GM23338 (cell line): ENCODE measurements at regions not wholly inside any gene's neighbourhood (a gene's known extent, or its start where the extent isn't known, plus 50 kb on each side); places are given as distances from the start of the nearest gene placed in this dataset.

Source experiments
- ATAC-seq: fragments of 200-7000 bp; cut with Tn5 transposase; 3 replicates; pipeline ENCODE4 v1.9.1; 2020
- DNase-seq: peaks from one replicate; pipeline ENCODE4 v3.0.0-alpha.2; 2015; ENCODE audit warnings: low spot score
- H2AFZ ChIP-seq: fragments of 200-600 bp; sonication (generic); 2 replicates; pipeline ENCODE4 v1.8.0; 2016; ENCODE audit warnings: antibody characterized with exemption, mild to moderate bottlenecking, moderate library complexity
- H3F3A ChIP-seq: fragments of 200-600 bp; sonication (generic); replicated peaks from 2 replicates; pipeline ENCODE4 v1.8.0; 2017; ENCODE audit warnings: antibody characterized with exemption, mixed run types, low read depth
- H3K27ac ChIP-seq: fragments of 200-600 bp; sonication (generic); 2 replicates; pipeline ENCODE4 v1.6.1; 2016; ENCODE audit warnings: low read depth
- H3K27me3 ChIP-seq: fragments of 200-600 bp; sonication (generic); 2 replicates; pipeline ENCODE4 v1.8.0; 2016; ENCODE audit warnings: mild to moderate bottlenecking, mixed run types, moderate library complexity; ENCODE audit not compliant: insufficient read depth
- H3K36me3 ChIP-seq: fragments of 200-600 bp; sonication (generic); 2 replicates; pipeline ENCODE4 v1.8.0; 2016; ENCODE audit warnings: mild to moderate bottlenecking; ENCODE audit not compliant: insufficient read depth
- H3K4me1 ChIP-seq: fragments of 200-600 bp; sonication (generic); 2 replicates; pipeline ENCODE4 v1.8.0; 2016; ENCODE audit warnings: mild to moderate bottlenecking, moderate library complexity; ENCODE audit not compliant: insufficient read depth
- H3K4me2 ChIP-seq: fragments of 200-600 bp; sonication (generic); 2 replicates; pipeline ENCODE4 v1.7.1; 2017; ENCODE audit warnings: mixed run types
- H3K4me3 ChIP-seq: fragments of 200-600 bp; sonication (generic); 2 replicates; pipeline ENCODE4 v1.6.1; 2016; ENCODE audit warnings: mixed run types
- H3K79me2 ChIP-seq: fragments of 200-600 bp; sonication (generic); replicated peaks from 2 replicates; pipeline ENCODE4 v1.8.0; 2017; ENCODE audit warnings: mild to moderate bottlenecking; ENCODE audit not compliant: insufficient read depth
- H3K9me2 ChIP-seq: fragments of 200-600 bp; sonication (generic); 2 replicates; pipeline ENCODE4 v1.8.0; 2017; ENCODE audit not compliant: insufficient read depth
- H4K20me1 ChIP-seq: fragments of 200-600 bp; sonication (generic); replicated peaks from 2 replicates; pipeline ENCODE4 v1.8.0; 2017; ENCODE audit warnings: mild to moderate bottlenecking; ENCODE audit not compliant: insufficient read depth
- H3K27ac Mint-ChIP-seq: 2 replicates; pipeline ENCODE4 v1.8.0; 2020; ENCODE audit warnings: inconsistent platforms, mild to moderate bottlenecking, moderate library complexity, mixed read lengths
- H3K27me3 Mint-ChIP-seq: 3 replicates; pipeline ENCODE4 v1.8.0; 2022; ENCODE audit warnings: low read depth, mild to moderate bottlenecking, moderate library complexity, mixed read lengths, inconsistent platforms; ENCODE audit not compliant: insufficient read depth, poor library complexity
- H3K36me3 Mint-ChIP-seq: 3 replicates; pipeline ENCODE4 v1.8.0; 2021; ENCODE audit warnings: low read depth, mild to moderate bottlenecking, inconsistent platforms, moderate library complexity, mixed read lengths
- H3K4me1 Mint-ChIP-seq: 3 replicates; pipeline ENCODE4 v1.8.0; 2020; ENCODE audit warnings: mild to moderate bottlenecking, inconsistent platforms, mixed read lengths
- H3K4me3 Mint-ChIP-seq: 3 replicates; pipeline ENCODE4 v1.8.0; 2021; ENCODE audit warnings: moderate library complexity, mild to moderate bottlenecking, inconsistent platforms, mixed read lengths
- H3K9me3 Mint-ChIP-seq: 3 replicates; pipeline ENCODE4 v1.8.0; 2020; ENCODE audit warnings: moderate library complexity, mild to moderate bottlenecking, inconsistent platforms, mixed read lengths
- CREB1 ChIP-seq: fragments of 250-450 bp; sonication (Bioruptor Pico); IDR thresholded peaks from 2 replicates; pipeline ENCODE4 v1.5.0; 2020; ENCODE audit warnings: low read depth, mild to moderate bottlenecking, moderate library complexity
- EZH2 ChIP-seq: fragments of 200-600 bp; sonication (generic); IDR thresholded peaks from one replicate; pipeline ENCODE4 v1.8.0; 2017; ENCODE audit warnings: antibody characterized with exemption, mild to moderate bottlenecking, low read depth; ENCODE audit not compliant: unreplicated experiment
- EZH2phosphoT487 ChIP-seq: fragments of 200-600 bp; sonication (generic); IDR thresholded peaks from one replicate; pipeline ENCODE4 v1.8.1; 2018; ENCODE audit warnings: antibody characterized with exemption; ENCODE audit not compliant: unreplicated experiment
- JUNB ChIP-seq: IDR thresholded peaks from one replicate; pipeline ENCODE4 v1.6.1; 2016; ENCODE audit warnings: antibody characterized with exemption; ENCODE audit not compliant: unreplicated experiment
- NANOG ChIP-seq: IDR thresholded peaks from 2 replicates; pipeline ENCODE4 v1.6.1; 2016; ENCODE audit warnings: antibody characterized with exemption, borderline replicate concordance
- POLR2AphosphoS5 ChIP-seq: IDR thresholded peaks from 2 replicates; pipeline ENCODE4 v1.6.1; 2016; ENCODE audit warnings: antibody characterized with exemption, low read depth
- REST ChIP-seq: IDR thresholded peaks from one replicate; pipeline ENCODE4 v1.6.1; 2018; ENCODE audit warnings: antibody characterized with exemption; ENCODE audit not compliant: unreplicated experiment
- STAT1 ChIP-seq: IDR thresholded peaks from one replicate; pipeline ENCODE4 v1.6.1; 2016; ENCODE audit warnings: antibody characterized with exemption; ENCODE audit not compliant: unreplicated experiment
- ZNF114 ChIP-seq: fragments of 250-450 bp; sonication (Bioruptor Pico); IDR thresholded peaks from 2 replicates; pipeline ENCODE4 v1.5.0; 2020; ENCODE audit warnings: mild to moderate bottlenecking, moderate library complexity
- ZNF331 ChIP-seq: fragments of 250-450 bp; sonication (Bioruptor Pico); IDR thresholded peaks from 2 replicates; pipeline ENCODE4 v1.5.0; 2020; ENCODE audit warnings: low read depth, mild to moderate bottlenecking, moderate library complexity
- ZNF462 ChIP-seq: fragments of 250-450 bp; sonication (Bioruptor Pico); IDR thresholded peaks from 2 replicates; pipeline ENCODE4 v1.5.0; 2020; ENCODE audit warnings: mild to moderate bottlenecking, moderate library complexity
- TF ChIP-seq, protein P1 (sequence below): IDR thresholded peaks from 2 replicates; pipeline ENCODE4 v1.6.1; 2016; ENCODE audit warnings: antibody characterized with exemption

DNA sequence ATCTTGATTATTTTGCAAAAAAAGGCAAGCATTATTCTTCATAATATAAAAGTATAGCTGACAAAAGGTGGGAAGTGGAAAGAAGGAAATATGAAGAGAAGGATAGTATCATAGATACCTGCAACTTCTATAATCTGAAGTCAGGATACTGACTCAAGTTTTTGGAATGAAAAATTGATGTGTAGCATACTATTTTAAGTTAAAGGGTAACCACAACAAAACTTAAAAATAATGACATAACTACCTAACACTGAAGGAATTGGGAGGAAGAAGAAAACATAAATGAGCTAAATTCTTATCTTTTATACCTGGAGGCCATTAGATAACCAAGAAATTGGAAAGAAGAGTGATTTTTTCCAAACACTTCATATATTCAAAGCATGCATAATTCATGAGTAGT is 51.8 kb upstream of the TLE1 start:
- peaks cover 8% of the 10 kb centered on the region; the same call in 1 of the 2 replicates for H3K4me1 ChIP-seq
- H3K9me2 ChIP-seq = peaks cover 7% of the 10 kb centered on the region; the same call in 1 of the 2 replicates
- H3K27ac ChIP-seq = no peak overlapping the region
- no peak for ATAC-seq
- no peaks in the 10 kb centered on the region for H3K36me3 ChIP-seq
- H3K36me3 Mint-ChIP-seq = peaks cover 2% of the 10 kb centered on the region; the same call in 2 of the 3 replicates
- H3K4me3 ChIP-seq = no peak overlapping the region
- peaks cover 2% of the 10 kb centered on the region for H3K27me3 Mint-ChIP-seq
- no peak for DNase-seq
- no peak overlapping the region for H3K4me2 ChIP-seq
- peaks cover 9% of the 10 kb centered on the region for H3K4me1 Mint-ChIP-seq
- H3K9me3 Mint-ChIP-seq = peaks cover 13% of the 10 kb centered on the region; the same call in 2 of the 3 replicates
- no peaks in the 10 kb centered on the region for H4K20me1 ChIP-seq
- H2AFZ ChIP-seq = no peak overlapping the region
- H3K4me3 Mint-ChIP-seq = no peak overlapping the region
- H3F3A ChIP-seq = no peaks in the 10 kb centered on the region
- no peak for TF ChIP-seq ZNF462
- no peak for TF ChIP-seq CREB1
- no peak for TF ChIP-seq EZH2
- TF ChIP-seq NANOG = no peak
- no peak for TF ChIP-seq JUNB
- no peaks in the 10 kb centered on the region for H3K27me3 ChIP-seq
- H3K79me2 ChIP-seq = no peaks in the 10 kb centered on the region
- H3K27ac Mint-ChIP-seq = no peak overlapping the region

DNA sequence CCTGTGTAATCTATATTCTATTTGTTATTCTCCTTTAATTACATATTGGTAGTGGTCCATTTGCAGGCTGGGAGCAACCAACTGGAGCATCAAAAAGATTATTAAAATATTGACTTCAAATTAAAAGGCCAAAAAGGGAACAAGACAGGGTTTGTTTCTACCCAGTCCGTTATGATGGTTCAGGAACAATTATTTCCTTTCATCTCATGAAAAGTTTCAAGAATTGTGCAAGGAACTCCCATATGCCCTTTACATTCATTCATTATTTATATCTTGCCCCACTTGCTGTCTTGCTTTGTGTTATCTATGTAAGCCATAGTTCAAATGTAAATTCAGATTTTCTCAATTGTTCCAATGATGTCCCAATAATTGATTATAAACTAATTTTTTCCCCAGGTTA is 58.7 kb upstream of the TLE1 start:
- no peak for DNase-seq
- Mint-ChIP-seq H3K9me3 (peaks cover 17% of the 10 kb centered on the region; the same call in 2 of the 3 replicates), H3K36me3 (no peaks in the 10 kb centered on the region; the same call in 2 of the 3 replicates), H3K27ac (no peak overlapping the region), H3K4me3 (no peak overlapping the region), H3K27me3 (no peaks in the 10 kb centered on the region), H3K4me1 (no peaks in the 10 kb centered on the region)
- Histone ChIP-seq H3K27me3 (no peaks in the 10 kb centered on the region), H3K36me3 (no peaks in the 10 kb centered on the region), H3K4me2 (no peak overlapping the region), H3F3A (no peaks in the 10 kb centered on the region), H3K4me3 (no peak overlapping the region), H3K4me1 (no peaks in the 10 kb centered on the region), H3K79me2 (no peaks in the 10 kb centered on the region), H3K27ac (no peak overlapping the region), H4K20me1 (no peaks in the 10 kb centered on the region), H2AFZ (no peak overlapping the region), H3K9me2 (0 out of 2 replicates have a peak, but pooled peaks cover 4% of the 10 kb centered on the region)
- ATAC-seq = no peak
- TF ChIP-seq CREB1 = no peak
- TF ChIP-seq REST = no peak
- TF ChIP-seq POLR2AphosphoS5 = no peak
- no peak for TF ChIP-seq ZNF331
- TF ChIP-seq, protein P1, sequence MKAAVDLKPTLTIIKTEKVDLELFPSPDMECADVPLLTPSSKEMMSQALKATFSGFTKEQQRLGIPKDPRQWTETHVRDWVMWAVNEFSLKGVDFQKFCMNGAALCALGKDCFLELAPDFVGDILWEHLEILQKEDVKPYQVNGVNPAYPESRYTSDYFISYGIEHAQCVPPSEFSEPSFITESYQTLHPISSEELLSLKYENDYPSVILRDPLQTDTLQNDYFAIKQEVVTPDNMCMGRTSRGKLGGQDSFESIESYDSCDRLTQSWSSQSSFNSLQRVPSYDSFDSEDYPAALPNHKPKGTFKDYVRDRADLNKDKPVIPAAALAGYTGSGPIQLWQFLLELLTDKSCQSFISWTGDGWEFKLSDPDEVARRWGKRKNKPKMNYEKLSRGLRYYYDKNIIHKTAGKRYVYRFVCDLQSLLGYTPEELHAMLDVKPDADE = no peak
- no peak for TF ChIP-seq ZNF114 (CRISPR knock-in tag)
- no peak for TF ChIP-seq EZH2
- no peak for TF ChIP-seq STAT1
- TF ChIP-seq EZH2phosphoT487 = no peak
